H9 (cell line): ENCODE measurements at regions not wholly inside any gene's neighbourhood (a gene's known extent, or its start where the extent isn't known, plus 50 kb on each side); places are given as distances from the start of the nearest gene placed in this dataset.

Experiments used
- DNase-seq: peaks from one replicate; pipeline ENCODE4 v3.0.0-alpha.2; 2017
- H2AFZ ChIP-seq: one replicate; pipeline ENCODE4 v1.6.1; 2013; ENCODE audit warnings: mild to moderate bottlenecking, low read length, control low read depth, moderate library complexity
- H2AK5ac ChIP-seq: 2 replicates; pipeline ENCODE4 v1.6.1; 2013; ENCODE audit warnings: low read length, control low read depth, mixed read lengths; ENCODE audit not compliant: insufficient read length
- H2BK120ac ChIP-seq: one replicate; pipeline ENCODE4 v1.6.1; 2013; ENCODE audit warnings: low read depth, mild to moderate bottlenecking, low read length, control low read depth, inconsistent platforms; ENCODE audit not compliant: poor library complexity, severe bottlenecking
- H2BK12ac ChIP-seq: 2 replicates; pipeline ENCODE4 v1.6.1; 2013; ENCODE audit warnings: low read length, control low read depth, mixed read lengths, low read depth; ENCODE audit not compliant: insufficient read length
- H2BK15ac ChIP-seq: 2 replicates; pipeline ENCODE4 v1.6.1; 2013; ENCODE audit warnings: low read depth, low read length, control low read depth
- H2BK20ac ChIP-seq: one replicate; pipeline ENCODE4 v1.6.1; 2013; ENCODE audit warnings: low read depth, mild to moderate bottlenecking, low read length, control low read depth, inconsistent platforms; ENCODE audit not compliant: poor library complexity, severe bottlenecking
- H2BK5ac ChIP-seq: 2 replicates; pipeline ENCODE4 v1.6.1; 2013; ENCODE audit warnings: low read length, control low read depth, mixed read lengths; ENCODE audit not compliant: insufficient read length
- H3K14ac ChIP-seq: 2 replicates; pipeline ENCODE4 v1.6.1; 2013; ENCODE audit warnings: low read length, control low read depth; ENCODE audit not compliant: insufficient read depth
- H3K18ac ChIP-seq: 2 replicates; pipeline ENCODE4 v1.6.1; 2013; ENCODE audit warnings: low read depth, mild to moderate bottlenecking, mixed read lengths, low read length, control low read depth; ENCODE audit not compliant: insufficient read length
- H3K23ac ChIP-seq: 2 replicates; pipeline ENCODE4 v1.6.1; 2013; ENCODE audit warnings: low read length, control low read depth, mixed read lengths, low read depth; ENCODE audit not compliant: insufficient read length
- H3K23me2 ChIP-seq: 2 replicates; pipeline ENCODE4 v1.6.1; 2013; ENCODE audit warnings: low read depth, mild to moderate bottlenecking, mixed read lengths, low read length, control low read depth; ENCODE audit not compliant: insufficient read length, poor library complexity, severe bottlenecking
- H3K27ac ChIP-seq: 2 replicates; pipeline ENCODE4 v1.5.1; 2013; ENCODE audit warnings: low read length, control low read depth, mixed read lengths, low read depth; ENCODE audit not compliant: insufficient read length
- H3K27me3 ChIP-seq: 2 replicates; pipeline ENCODE4 v1.6.1; 2013; ENCODE audit warnings: low read length, control low read depth, inconsistent platforms; ENCODE audit not compliant: insufficient read depth
- H3K4ac ChIP-seq: 2 replicates; pipeline ENCODE4 v1.6.1; 2013; ENCODE audit warnings: low read depth, mild to moderate bottlenecking, control low read depth, inconsistent platforms, low read length, moderate library complexity
- H3K4me1 ChIP-seq: 2 replicates; pipeline ENCODE4 v1.6.1; 2013; ENCODE audit warnings: low read length, control low read depth, inconsistent platforms; ENCODE audit not compliant: insufficient read depth
- H3K4me2 ChIP-seq: 2 replicates; pipeline ENCODE4 v1.6.1; 2013; ENCODE audit warnings: low read length, control low read depth, mixed read lengths; ENCODE audit not compliant: insufficient read length, insufficient read depth
- H3K56ac ChIP-seq: 2 replicates; pipeline ENCODE4 v1.6.1; 2013; ENCODE audit warnings: low read depth, mild to moderate bottlenecking, mixed read lengths, low read length, control low read depth; ENCODE audit not compliant: insufficient read length
- H3K79me1 ChIP-seq: 2 replicates; pipeline ENCODE4 v1.6.1; 2013; ENCODE audit warnings: low read depth, mild to moderate bottlenecking, moderate library complexity, low read length, control low read depth, inconsistent platforms; ENCODE audit not compliant: insufficient read depth, poor library complexity, severe bottlenecking
- H3K79me2 ChIP-seq: 2 replicates; pipeline ENCODE4 v1.6.1; 2013; ENCODE audit warnings: low read length, control low read depth, inconsistent platforms; ENCODE audit not compliant: insufficient read depth
- H3K9ac ChIP-seq: 2 replicates; pipeline ENCODE4 v1.6.1; 2013; ENCODE audit warnings: low read length, control low read depth, mixed read lengths; ENCODE audit not compliant: insufficient read length; ENCODE audit errors: extremely low read depth
- H3K9me3 ChIP-seq: one replicate; pipeline ENCODE4 v1.6.1; 2013; ENCODE audit warnings: low read depth, low read length, inconsistent platforms; ENCODE audit not compliant: control insufficient read depth
- H3T11ph ChIP-seq: one replicate; pipeline ENCODE4 v1.6.1; 2013; ENCODE audit warnings: mild to moderate bottlenecking, low read length, control low read depth, inconsistent platforms
- H4K20me1 ChIP-seq: one replicate; pipeline ENCODE4 v1.6.1; 2013; ENCODE audit not compliant: control insufficient read depth, insufficient read length, insufficient read depth
- H4K5ac ChIP-seq: 2 replicates; pipeline ENCODE4 v1.6.1; 2013; ENCODE audit warnings: low read depth, mild to moderate bottlenecking, mixed read lengths, low read length, control low read depth; ENCODE audit not compliant: insufficient read length
- H4K8ac ChIP-seq: replicated peaks from 2 replicates; pipeline ENCODE4 v1.6.1; 2013; ENCODE audit warnings: low read length, control low read depth, mixed read lengths, low read depth; ENCODE audit not compliant: insufficient read length
- H4K91ac ChIP-seq: 2 replicates; pipeline ENCODE4 v1.6.1; 2013; ENCODE audit warnings: low read depth, mild to moderate bottlenecking, moderate library complexity, mixed read lengths, low read length, control low read depth; ENCODE audit not compliant: insufficient read length
- H3K27ac Mint-ChIP-seq, 3 experiments: 2 replicates in 2 of 3; 3 replicates in 1 of 3; pipeline ENCODE4 v1.8.0; 2020 to 2021; ENCODE audit warnings: mixed read lengths in 3 of 3, mild to moderate bottlenecking in 1 of 3, moderate library complexity in 1 of 3
- H3K27me3 Mint-ChIP-seq: 2 replicates; pipeline ENCODE4 v1.8.0; 2021; ENCODE audit warnings: low read depth, mild to moderate bottlenecking, moderate library complexity, mixed read lengths
- H3K36me3 Mint-ChIP-seq, 3 experiments: 2 replicates in 2 of 3; 3 replicates in 1 of 3; pipeline ENCODE4 v1.8.0; 2020 to 2021; ENCODE audit warnings: low read depth in 3 of 3, mixed read lengths in 3 of 3; ENCODE audit not compliant: insufficient read depth in 1 of 3
- H3K4me1 Mint-ChIP-seq, 2 experiments: 2 replicates each; pipeline ENCODE4 v1.8.0; 2020; ENCODE audit warnings: mixed read lengths in 2 of 2
- H3K4me3 Mint-ChIP-seq, 2 experiments: 2 replicates in 1 of 2; 3 replicates in 1 of 2; pipeline ENCODE4 v1.8.0; 2020 to 2021; ENCODE audit warnings: mild to moderate bottlenecking in 2 of 2, mixed read lengths in 2 of 2, moderate library complexity in 1 of 2
- H3K9me3 Mint-ChIP-seq, 2 experiments: 2 replicates in 1 of 2; 3 replicates in 1 of 2; pipeline ENCODE4 v1.8.0; 2020; ENCODE audit warnings: mild to moderate bottlenecking in 2 of 2, mixed read lengths in 2 of 2, moderate library complexity in 1 of 2
- WGBS: extraction: QIAGEN DNeasy Blood & Tissue Kit; methylation state at CpG from one replicate; pipeline ENCODE4 v1.1.7; 2013; ENCODE audit warnings: missing lambda C conversion rate, low lambda C conversion rate, mixed read lengths; ENCODE audit not compliant: insufficient read length; ENCODE audit errors: extremely low coverage; 5-methylcytosine and 5-hydroxymethylcytosine counted together
- TF ChIP-seq, protein P1 (sequence below): fragments of 200-600 bp; sonication (generic); conservative IDR thresholded peaks from 3 replicates; pipeline ENCODE4 v1.8.0; 2021; ENCODE audit warnings: antibody characterized with exemption, mild to moderate bottlenecking

DNA sequence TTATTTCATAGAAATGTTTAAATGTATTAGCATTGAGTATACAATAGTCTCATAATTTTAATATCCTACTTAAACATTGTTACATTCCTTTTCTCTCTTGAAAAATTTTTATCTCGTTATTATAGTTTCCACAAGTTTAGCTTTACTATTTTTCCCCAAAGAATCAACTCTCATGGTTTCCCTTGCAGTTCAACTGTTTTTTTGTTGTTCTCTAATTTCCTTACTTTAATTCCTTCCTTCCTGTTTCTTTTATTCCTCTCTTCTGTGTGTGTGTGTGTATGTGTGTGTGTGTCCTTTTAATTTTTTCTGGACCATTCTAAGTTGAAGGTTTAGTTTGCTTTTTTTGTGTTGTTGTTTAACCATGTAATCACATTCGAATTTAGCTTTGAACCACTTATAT, 171.1 kb downstream of the GASK1B start:
- no peak overlapping the region for H3K4ac ChIP-seq
- H3K9me3 ChIP-seq: no peaks in the 10 kb centered on the region
- Mint-ChIP-seq H3K4me1 (0 out of 4 replicates have a peak, but pooled peaks cover 4% of the 10 kb centered on the region in 2 experiments), H3K4me3 (no peak overlapping the region), H3K27me3 (no peaks in the 10 kb centered on the region), H3K9me3 (no peaks in the 10 kb centered on the region), H3K27ac (no peak overlapping the region), H3K36me3 (no peaks in the 10 kb centered on the region)
- no peak overlapping the region for H2BK20ac ChIP-seq
- H3K4me1 ChIP-seq: no peaks in the 10 kb centered on the region
- no peak overlapping the region for H3K9ac ChIP-seq
- no peak overlapping the region for H3K27ac ChIP-seq
- H4K8ac ChIP-seq: no peak overlapping the region
- H3K79me2 ChIP-seq: no peaks in the 10 kb centered on the region
- no peak overlapping the region for H2BK120ac ChIP-seq
- no peak for DNase-seq
- H2BK12ac ChIP-seq: no peak overlapping the region
- H2BK15ac ChIP-seq: no peak overlapping the region
- no peak overlapping the region for H3T11ph ChIP-seq
- no CpG with 5 or more reads among the region's 2 CpGs for WGBS
- no peak overlapping the region for H2BK5ac ChIP-seq
- H2AFZ ChIP-seq: no peak overlapping the region
- H3K79me1 ChIP-seq: no peaks in the 10 kb centered on the region
- H3K4me2 ChIP-seq: no peak overlapping the region
- no peak overlapping the region for H3K56ac ChIP-seq
- H4K20me1 ChIP-seq: no peaks in the 10 kb centered on the region
- no peak overlapping the region for H4K91ac ChIP-seq
- no peak overlapping the region for H3K23ac ChIP-seq
- H4K5ac ChIP-seq: no peak overlapping the region
- no peak overlapping the region for H2AK5ac ChIP-seq
- H3K14ac ChIP-seq: no peak overlapping the region
- TF ChIP-seq, protein P1, sequence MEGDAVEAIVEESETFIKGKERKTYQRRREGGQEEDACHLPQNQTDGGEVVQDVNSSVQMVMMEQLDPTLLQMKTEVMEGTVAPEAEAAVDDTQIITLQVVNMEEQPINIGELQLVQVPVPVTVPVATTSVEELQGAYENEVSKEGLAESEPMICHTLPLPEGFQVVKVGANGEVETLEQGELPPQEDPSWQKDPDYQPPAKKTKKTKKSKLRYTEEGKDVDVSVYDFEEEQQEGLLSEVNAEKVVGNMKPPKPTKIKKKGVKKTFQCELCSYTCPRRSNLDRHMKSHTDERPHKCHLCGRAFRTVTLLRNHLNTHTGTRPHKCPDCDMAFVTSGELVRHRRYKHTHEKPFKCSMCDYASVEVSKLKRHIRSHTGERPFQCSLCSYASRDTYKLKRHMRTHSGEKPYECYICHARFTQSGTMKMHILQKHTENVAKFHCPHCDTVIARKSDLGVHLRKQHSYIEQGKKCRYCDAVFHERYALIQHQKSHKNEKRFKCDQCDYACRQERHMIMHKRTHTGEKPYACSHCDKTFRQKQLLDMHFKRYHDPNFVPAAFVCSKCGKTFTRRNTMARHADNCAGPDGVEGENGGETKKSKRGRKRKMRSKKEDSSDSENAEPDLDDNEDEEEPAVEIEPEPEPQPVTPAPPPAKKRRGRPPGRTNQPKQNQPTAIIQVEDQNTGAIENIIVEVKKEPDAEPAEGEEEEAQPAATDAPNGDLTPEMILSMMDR: no peak
- no peaks in the 10 kb centered on the region for H3K23me2 ChIP-seq
- H3K27me3 ChIP-seq: no peaks in the 10 kb centered on the region
- H3K18ac ChIP-seq: no peak overlapping the region
